Activated CD8-positive, alpha-beta memory T cell treated with anti-CD3 and anti-CD28 coated beads, Interleukin-2, amount 50 U/mL, for 24 hours (primary cell): ENCODE measurements at regions not wholly inside any gene's neighbourhood (a gene's known extent, or its start where the extent isn't known, plus 50 kb on each side); places are given as distances from the start of the nearest gene placed in this dataset.
"Not testable (repeated sequence)": the region's sequence is repeated elsewhere in the genome, so short reads cannot be mapped to it uniquely, and the experiment has no call there.

Source experiments
- DNase-seq: peaks from one replicate; pipeline ENCODE4 v3.0.0-alpha.2; 2020; ENCODE audit errors: extremely low read depth

DNA sequence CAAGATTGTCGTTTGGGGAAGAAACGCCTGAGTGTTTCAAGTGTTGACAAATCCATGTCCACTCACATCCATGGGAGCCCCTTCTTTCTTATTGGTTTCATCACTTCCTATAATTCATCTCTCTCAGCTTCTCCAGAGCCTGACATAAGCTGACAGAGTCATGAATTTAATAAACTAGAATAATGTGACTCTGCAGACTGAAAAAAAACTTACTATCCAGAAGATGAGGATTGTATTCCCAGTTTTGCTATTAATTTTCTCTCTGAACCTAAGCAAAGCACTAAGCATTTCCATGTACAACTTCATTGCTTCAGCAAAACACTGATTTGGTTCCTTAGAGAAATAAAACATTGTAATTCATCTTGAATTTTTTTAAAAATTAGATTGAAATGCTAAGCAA is 691.8 kb downstream of the MTRR start:
- no peak for DNase-seq

- DNase-seq: no peak
Observed at GRCh38 chr5:8561224-8561840, 692.4 kb downstream of the MTRR start.

- DNase-seq: no peak
Observed at GRCh38 chr5:8561854-8562253, 692.9 kb downstream of the MTRR start.

DNA sequence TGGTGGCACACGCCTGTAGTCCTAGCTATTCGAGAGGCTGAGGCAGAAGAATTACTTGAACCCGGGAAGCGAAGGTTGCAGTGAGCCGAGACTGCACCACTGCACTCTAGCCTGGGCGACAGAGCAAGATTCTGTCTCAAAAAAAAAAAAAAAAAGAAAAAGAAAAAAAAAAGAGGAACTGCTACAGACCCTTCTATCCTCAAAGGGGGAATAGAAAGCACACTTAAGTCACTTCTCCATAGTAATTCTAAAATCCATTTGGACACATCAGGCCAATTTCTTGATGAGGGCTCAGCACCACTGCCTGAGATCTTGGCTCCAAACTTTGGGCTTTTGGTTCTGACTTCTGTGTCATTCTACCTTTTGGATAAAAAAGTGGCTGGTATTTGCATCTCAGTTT is 694.6 kb downstream of the MTRR start:
- DNase-seq: not testable (repeated sequence)

DNA sequence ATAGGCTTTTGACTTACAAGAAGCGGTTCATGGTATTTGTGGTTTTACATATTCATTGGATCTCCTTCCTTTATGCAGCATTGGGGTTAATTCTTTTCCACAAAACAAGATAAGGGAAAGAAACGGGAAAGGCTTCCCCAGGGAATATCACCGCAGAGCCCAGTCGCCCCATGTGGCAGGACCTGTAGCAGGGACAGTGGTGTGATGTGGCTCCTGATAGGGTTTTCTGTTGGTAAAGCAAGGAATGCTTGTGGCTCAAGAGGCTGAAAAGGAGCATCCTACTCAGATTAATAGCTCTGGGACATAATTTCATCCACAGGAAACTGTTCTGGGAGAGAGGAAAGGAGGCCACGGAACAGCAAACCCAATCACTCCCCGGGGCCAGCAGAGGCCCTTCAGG is 699.9 kb downstream of the MTRR start:
- DNase-seq: no peak

DNA sequence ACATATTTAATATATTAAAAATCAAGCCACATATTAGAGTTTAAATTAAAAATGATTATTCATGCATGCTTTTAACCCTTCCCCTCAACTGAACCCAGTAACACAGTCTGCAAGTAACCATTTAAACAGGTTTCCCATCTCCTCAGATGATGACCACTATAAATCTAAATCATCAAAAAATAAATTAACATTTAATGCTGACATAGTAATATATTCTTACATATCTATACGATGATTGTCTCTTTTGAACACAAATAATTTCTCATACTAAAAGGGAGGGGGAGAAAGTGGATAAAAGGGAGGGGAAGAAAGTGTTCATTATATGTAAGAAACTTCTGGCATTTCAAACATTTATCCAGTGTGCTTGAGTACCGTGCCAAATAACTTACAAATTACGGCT is 701.6 kb downstream of the MTRR start:
- no peak for DNase-seq

- no peak for DNase-seq
Observed at GRCh38 chr5:8576178-8576577, 707.2 kb downstream of the MTRR start.

- no peak for DNase-seq
Observed at GRCh38 chr5:8577792-8578191, 708.8 kb downstream of the MTRR start.

- no peak for DNase-seq
Observed at GRCh38 chr5:8580298-8580697, 711.4 kb downstream of the MTRR start.

GRCh38 chr5:8581047-8581446 is 712.1 kb downstream of the MTRR start:
- DNase-seq: no peak

GRCh38 chr5:8585230-8586018 is 716.5 kb downstream of the MTRR start:
- DNase-seq: no peak

DNA sequence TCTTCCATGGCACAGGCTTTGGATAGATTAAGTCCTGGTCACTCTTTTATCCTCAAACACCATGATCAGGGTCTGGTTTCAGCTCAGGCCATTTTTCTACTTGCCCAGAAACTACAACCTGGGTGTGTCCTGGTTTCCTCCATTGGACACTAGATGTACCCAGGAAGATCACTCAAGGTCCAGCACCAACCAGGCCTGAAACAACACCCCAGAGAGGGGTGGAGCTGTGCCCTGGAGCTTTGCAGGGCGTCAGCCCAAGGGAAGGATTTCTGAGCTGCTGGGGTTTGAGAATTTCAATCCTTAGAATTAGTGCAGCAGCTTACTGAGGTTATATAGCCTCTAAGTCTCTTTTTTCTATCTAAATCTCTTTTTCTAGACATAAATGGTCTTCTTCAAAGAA is 722.0 kb downstream of the MTRR start:
- no peak for DNase-seq

- DNase-seq: no peak
Observed at GRCh38 chr5:8598356-8598755, 729.4 kb downstream of the MTRR start.

DNA sequence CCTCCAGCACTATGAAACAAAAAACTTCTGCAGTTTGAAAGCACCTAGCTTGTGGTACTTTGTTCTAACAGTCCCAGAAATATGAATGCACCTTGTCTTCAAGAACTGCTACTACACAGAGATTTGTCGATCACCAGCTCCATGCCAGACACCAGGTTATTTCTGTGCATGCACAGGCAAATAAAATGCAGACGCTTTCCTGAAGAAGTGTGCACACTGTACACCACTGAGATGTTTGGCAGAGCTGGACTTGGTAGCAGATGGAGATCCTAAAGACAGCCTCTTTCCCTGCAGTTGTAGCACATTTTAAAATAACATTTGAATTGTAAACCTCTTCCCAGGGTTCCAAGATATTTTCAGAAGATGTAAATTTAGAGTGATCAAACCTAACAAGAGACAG is 730.0 kb downstream of the MTRR start:
- DNase-seq: no peak

GRCh38 chr5:8600843-8601242 is 731.9 kb downstream of the MTRR start:
- no peak for DNase-seq

DNA sequence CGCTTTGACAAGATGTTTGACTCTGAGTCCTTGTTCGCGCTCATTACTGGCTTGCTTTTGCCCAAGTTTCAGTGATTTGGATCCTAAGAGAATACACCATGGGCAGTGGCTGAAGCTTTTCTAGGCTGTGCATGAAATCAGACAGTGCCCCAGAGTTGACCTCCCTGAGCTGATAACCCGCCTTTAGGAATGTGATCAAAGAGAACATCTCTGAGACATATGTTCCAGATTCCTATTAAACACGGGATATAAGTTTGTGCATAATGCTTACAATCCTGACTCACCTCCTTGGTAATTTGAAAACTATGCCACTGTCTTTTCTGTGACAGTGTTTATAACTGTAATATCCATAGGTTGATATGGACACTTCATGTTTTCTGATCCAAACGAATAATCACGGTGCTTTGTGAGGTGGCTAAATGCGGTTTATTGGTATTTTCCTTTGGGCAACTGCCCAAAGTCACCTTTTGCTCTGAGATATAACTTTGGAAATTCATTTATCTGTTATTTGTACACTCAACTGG is 732.9 kb downstream of the MTRR start:
- no peak for DNase-seq

- DNase-seq: no peak
Observed at GRCh38 chr5:8606231-8606630, 737.3 kb downstream of the MTRR start.

- DNase-seq: no peak
Observed at GRCh38 chr5:8611067-8611466, 742.1 kb downstream of the MTRR start.

GRCh38 chr5:8613078-8613685 is 744.2 kb downstream of the MTRR start:
- DNase-seq: no peak

- no peak for DNase-seq
Observed at GRCh38 chr5:8615142-8615858, 746.4 kb downstream of the MTRR start.

DNA sequence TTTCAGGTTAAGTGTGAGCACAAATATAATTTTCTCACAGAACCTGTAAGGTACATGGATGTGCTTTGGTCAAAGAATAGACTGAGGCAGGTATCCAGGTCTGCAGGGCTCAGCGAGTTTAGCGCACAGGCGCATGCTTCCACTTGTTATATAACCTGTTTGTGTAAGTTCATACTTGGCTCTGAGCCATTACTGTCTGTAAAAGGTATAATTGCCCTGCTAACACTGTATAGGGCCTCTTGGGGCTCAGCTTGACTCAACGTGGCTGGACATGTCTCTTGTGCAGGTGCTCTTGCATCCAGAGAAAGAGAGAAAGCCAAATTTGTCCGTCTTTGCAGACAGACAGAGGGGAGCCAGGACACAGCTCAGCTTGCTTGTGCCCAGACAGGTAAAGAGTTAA is 759.6 kb downstream of the MTRR start:
- no peak for DNase-seq

GRCh38 chr5:8633259-8633658 is 764.3 kb downstream of the MTRR start:
- no peak for DNase-seq
